HG02943 (cell line): ENCODE measurements at regions not wholly inside any gene's neighbourhood (a gene's known extent, or its start where the extent isn't known, plus 50 kb on each side); places are given as distances from the start of the nearest gene placed in this dataset.

Experiments used
- ATAC-seq: cut with Tn5 transposase; IDR thresholded peaks from one replicate; pipeline ENCODE4 v1.9.1; 2021; ENCODE audit warnings: mild to moderate bottlenecking, low read depth, moderate library complexity; ENCODE audit not compliant: unreplicated experiment

DNA sequence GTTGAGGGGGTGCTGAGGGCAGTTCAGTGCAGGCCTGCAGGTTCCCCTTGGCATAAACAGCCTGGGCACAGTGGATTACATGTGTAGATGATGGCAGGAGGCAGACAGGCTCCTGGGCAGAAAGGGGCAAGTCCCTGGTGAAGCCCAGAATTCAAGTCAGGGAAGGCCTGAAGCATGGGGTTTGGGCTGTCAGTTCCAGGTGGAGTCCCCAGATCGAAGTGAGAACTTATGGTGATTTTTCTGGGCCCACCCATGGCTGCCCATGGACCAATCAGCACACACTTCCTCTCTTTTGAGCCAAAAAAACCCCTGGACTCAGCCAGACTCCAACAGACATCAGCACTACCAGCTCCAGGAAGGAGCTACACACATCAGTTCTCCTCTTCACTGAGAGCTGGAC lies 529.1 kb downstream of the PPARGC1A start:
- ATAC-seq = no peak

DNA sequence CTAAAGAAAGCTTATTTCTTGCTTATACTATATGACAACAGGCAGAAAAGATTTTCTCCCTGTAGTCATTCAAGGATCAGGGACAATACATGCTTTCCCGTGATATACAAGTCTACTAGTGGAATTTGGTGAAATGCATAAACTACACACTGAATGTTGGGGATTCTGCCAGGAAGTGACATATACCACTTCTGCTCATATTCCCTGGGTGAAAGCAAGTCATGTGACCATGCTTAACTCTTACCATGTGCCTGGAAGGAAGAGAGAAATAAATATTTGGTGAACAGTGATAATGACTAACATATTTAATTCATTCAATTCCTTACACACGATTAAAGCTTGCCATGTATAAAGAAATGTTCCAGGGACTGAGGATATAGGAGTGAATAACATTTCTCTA lies 534.6 kb downstream of the PPARGC1A start:
- ATAC-seq = no peak

DNA sequence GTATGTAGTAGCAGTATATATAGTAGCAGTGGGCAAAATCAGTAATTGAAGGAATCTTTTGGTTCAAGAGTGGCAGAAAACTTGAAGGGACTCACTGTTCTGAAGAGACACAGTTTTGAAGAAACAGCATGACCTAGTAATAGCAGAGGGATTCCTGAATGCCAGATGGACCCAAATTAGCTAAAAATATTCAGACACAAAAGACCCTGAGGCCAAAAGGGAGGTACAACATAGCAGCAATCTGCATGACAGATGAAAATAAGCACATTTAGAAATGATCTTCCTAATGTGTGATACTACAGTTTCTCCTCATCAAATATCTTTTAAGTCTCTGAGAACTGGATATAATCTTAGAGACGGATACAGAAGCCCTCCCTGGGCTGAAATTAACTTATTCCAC lies 536.6 kb downstream of the PPARGC1A start:
- ATAC-seq = no peak

DNA sequence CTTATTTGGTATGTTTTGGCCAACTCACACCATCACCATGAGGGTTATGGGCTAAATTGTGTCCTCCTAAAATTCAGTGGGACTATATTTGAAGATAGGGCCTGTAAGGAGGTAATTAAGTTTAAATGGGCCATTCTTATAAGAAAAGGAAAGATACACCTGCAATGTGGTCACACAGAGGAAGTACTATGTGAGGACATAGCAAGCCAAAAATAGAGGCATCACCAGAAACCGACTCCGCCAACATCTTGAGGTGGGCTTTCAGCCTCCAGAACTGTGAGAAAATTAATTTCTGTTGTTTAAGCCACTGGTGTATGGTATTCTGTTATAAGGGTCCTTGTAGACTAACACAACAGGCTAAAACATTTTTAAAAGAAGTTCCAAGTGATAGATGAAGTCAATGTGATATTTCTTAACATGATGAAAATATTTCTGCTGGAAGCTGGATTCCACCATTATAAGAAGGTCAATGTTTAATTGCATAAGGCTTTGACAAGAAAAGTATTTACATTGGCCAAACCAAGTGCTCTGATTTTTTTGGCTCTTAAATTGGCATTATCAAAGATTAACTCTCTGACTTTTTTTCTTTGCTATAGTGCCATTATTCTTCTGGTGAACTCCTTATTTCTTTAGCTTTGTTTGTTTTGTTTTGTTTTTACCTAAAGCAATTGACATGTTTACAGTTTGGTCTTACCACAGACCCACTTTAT lies 540.9 kb downstream of the PPARGC1A start:
- ATAC-seq = no peak

DNA sequence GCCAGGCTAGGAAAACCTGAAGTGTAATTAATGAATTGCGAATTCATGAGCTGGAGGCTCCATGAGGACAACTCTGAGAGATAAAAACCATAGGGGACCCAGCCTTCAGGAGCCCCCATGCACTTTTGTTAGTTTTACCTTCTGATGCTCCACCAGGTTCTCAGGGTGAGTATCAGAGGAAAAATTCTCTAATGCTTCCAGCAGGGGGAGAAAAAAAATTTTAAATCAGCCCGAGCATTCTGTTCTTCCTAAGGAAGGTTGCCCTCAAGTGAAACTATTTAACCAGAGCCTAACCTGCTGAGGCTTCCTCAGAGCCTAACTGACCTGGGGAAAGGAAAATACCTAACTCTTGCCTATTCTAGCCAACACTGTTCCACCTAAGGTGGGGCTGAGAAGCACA lies 552.6 kb downstream of the PPARGC1A start:
- no peak for ATAC-seq

DNA sequence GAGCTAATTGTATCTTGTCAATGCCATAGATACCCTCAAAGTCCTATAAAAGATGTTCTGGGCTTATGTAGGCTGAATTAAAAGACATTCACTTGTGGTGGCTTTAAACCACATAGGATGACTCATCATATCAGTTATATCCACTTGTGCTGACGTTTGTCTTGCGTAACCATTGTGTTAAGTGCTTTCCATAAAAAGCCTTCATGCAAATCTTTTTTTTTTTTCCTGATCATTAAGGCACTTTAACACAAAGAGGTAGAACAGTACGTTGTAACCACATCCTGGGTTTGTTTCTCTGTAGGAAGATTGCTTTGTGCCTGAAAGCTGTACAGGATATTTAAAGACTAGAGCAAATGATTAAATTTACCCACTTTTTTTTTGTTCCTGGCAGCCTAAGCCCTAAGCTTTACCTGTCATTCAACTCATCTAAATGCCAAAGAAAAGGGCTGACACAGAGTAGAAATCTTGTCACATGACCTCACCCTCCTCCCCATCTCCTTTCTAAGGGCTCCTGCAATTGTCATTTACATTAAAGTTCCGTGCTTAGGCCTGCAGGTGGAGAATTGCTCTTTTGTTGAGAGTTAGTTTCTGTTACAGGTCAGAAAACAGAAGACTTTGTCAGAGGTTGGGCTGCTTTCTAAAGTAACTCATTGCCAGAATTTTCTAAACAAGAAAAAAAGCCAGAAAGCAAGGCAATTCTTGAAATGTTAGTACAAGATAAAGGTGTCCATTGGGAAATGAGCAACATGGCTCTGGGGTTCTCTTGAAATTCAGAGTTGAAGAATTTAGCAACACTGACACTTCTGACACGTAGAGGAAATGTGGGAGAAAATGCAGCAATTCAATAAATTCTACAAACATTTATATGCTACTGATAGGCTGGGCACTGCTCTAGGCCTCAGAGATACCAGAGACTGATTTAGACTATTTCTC lies 555.6 kb downstream of the PPARGC1A start:
- ATAC-seq = peak; percentile 58

DNA sequence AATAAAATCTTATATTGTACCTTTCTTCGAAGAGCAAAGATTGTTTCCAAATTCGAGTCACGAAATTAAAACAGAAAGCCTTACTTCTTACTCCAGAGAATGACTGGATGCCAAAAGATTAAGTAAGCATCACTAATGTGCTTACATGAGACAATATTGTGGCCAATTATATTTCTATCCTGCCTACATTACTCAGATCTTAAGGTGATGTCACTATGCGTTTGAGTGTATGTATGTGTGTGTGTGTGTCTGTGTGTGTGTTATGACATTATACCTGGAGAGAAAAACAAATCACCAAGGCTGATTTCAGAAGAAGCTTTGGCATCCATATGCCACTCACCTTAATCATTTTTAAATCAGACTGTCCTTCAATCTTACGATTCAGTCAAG lies 556.3 kb downstream of the PPARGC1A start:
- no peak for ATAC-seq

DNA sequence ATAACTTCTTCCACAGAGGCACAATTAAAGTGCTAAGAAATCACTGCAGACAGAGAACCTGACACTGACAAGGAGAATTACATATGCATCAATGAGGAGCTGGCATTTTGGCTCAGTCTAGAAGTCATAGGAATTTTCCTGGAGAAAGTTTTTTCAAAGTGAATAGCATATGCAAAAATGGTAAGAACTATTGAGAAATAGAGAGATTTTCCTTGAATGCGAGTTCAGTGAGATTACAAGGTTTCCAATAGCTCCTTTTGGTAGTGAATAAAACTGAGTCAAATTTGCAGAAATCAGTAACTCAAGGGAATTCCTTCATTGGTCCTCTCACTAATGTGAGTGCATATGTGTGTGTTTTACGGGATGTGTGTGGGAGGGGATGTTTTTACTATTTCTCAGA lies 557.5 kb downstream of the PPARGC1A start:
- ATAC-seq = no peak

DNA sequence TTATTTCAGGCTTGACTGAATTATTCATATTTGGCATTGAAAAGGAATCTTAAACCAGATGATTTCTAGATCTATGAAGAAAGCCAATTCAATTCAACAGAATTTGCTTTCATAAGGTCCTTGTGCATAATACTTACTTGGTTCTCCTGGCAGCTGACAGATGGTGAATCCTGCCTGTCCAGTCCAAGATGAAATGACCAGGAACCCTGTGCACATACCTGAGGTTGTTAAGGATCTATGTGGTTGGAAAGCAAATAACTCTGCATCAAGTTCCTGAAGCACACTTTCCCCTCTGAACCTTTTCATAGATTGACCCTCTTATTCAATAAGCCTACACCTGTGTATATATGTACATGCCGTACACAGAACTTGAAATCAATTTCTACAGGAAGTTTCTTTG lies 562.7 kb downstream of the PPARGC1A start:
- no peak for ATAC-seq

DNA sequence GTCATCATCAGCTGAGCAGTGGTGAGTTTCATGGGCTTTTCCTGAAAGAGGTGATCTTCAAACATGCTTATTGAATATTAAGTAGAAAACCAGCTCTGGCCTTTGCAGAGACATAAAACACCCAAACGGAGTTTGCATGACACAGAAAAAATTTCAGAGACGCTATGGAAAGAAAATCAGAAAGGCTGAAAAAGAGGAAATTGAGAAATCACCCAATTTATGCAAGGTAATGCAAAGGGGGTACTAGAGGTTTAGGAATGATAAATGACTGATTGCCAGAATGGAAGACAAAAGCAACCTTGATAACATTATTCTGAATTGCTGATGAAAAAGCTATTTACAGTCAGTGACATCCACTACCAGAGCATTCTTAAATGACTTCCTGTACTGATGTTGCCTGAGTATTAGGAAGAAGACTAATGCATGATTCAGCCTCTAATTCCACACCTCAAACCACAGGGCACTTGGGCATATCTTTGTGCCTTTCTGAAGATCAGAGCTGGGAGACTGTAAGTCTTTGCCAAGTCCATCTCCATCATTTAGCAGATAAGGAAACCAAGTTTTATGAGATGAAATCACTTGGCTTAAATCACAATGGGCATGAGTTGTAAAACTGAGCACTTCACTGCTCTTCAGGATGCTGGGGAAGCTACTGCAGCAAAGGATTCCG lies 565.7 kb downstream of the PPARGC1A start:
- ATAC-seq = no peak

DNA sequence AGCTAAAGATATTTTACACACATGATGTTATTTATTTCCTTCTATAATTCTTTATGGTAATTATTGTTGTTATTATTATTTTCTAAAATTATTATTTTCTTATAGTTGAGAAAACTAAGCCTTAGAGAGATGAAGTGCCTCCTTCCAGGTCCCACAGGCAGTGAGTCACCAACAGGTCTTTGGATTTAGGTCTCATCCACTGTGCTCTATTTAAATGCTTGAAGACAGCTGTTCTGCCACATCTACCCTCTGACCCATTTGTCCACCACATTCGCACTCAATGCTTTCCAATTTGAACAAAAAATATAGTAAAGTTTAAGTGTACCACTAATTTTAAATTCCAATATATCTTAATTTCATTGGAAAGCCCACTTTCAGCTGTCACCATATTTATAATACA lies 566.4 kb downstream of the PPARGC1A start:
- no peak for ATAC-seq

DNA sequence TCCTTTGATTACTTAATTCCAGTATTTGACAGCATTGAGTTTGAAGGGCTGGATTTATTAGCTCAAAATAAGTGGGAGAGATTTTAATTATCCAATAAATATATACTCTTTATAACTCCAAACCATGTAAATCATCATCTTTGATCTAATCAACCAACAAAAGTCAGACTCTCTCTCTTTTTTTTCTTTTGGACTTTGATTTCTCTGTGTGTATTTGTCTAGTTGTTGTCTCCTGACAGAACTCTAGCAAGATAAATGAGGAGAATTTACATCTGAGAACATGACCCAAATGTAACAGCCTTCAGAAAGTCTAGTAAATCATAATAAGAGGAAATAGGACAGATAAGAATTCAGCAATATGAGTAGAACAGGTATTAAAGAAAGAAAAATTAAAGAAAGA lies 567.1 kb downstream of the PPARGC1A start:
- no peak for ATAC-seq

DNA sequence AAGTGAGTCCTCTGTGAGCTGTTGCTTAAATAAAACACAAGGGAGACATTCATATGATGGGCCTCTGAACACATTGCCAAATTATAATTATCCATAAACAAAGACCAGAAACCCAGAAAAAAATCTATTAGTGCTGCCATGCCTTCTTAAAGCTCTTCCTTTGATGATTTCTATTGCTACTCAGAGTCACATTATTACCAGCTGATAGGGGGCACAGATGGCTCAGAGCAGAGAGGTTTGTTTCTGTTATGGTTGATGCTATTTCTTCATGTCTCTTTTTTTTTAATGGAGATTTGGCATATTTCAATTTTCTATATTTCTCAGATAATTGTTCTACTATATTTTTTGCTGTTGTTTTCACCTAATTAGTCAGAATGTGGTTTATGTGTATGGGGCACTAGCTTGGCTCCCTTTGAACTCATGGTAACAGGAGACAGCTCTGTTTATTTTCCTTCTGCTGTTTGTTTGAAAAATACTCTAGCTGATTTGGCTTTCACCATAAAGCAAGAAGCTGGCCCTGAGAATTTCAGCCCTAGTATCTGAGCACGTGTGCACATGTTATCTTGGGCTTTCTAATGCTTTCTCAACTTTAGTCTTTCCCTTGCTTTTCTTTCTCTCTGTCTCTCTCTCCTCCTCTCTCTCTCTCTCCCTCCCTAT lies 568.8 kb downstream of the PPARGC1A start:
- no peak for ATAC-seq

DNA sequence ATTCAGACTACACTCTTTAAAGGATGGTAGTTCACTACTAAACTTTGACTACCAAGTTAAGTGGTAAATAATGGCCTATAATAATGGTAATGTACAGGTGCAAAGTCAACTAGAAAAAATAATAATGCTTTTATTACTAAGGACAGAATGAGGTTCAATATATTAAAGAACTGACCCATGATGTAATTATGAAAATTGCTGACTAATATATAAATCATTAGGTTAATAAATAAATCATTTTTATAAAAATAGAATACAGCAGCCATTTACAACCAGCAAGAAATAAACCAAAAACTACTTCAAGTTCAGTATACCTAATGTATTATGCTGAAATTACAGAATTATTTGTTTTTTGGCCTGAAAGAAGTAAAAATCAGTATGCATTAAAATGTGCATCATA lies 577.2 kb downstream of the PPARGC1A start:
- ATAC-seq = no peak

DNA sequence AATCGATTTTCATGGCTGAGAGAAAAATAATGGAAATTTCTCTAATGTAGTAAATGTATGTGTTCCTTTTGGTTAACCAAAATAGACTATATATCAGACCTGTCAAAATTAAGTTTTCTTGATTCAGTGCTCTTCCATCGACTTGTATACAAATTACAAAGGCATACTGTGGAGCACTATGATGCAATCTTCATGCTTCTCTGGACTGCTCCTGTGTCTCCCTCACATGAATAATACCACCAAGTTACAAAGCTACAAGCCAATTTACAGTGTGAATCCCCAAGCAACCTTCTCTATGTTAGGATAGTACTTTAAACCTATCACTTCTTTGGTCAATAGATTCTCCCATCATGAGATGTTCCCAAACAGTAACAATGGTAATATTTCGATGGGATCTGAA lies 577.9 kb downstream of the PPARGC1A start:
- ATAC-seq = no peak

DNA sequence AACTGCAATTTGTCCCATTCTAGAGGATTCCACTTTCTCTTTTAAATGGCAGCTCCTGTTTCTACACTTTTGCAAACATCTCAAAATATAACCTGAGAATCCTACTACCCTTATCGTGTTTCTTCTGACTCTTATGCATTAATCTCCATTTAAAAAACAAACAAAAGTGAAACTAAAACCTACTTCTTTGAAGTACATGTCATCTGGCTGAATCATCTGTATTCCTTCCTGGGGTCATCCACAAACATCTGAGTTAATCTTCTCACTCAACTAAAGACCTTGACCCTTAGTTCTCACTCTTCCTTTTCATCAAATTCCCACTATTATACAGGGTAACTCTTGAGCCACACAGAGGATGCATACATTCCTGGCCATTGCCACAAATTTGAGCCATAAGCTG lies 584.8 kb downstream of the PPARGC1A start:
- no peak for ATAC-seq

DNA sequence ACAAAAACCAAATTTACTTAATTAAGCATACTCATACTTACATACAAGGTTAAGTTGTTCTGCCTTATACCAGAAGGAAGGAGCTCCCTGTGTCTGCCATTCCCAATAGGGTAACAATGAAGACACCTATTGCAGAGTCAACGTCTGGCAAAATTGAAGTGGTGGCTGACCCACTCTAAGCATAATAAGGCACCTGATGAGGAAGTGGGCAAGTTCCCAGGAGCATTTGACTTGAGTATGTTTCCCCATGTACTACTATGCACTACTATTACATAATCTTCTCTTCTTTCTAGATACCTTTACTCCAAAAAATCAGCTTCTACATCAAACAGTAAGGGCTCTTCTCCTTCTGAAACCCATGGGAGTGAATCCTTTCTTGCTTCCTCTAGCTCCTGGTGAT lies 591.5 kb downstream of the PPARGC1A start:
- no peak for ATAC-seq

DNA sequence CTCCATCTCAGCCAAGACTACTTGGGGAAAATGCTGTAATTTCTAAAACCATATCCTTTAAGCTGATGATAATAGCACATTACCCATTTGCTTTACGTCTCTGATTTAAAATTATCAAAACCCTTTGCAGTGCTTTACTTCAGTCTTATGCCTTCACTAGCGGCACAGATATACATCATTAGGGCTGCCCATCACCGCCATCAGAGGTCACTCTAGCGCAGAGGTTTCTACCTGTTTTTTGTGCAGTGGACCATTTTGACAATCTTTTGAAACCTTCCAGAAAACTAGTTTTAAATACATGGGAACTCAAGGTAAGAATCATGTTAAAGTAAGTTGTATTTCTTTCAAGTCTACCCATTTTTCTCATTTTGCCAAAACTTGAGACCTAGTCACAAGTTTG lies 592.5 kb downstream of the PPARGC1A start:
- ATAC-seq = no peak

DNA sequence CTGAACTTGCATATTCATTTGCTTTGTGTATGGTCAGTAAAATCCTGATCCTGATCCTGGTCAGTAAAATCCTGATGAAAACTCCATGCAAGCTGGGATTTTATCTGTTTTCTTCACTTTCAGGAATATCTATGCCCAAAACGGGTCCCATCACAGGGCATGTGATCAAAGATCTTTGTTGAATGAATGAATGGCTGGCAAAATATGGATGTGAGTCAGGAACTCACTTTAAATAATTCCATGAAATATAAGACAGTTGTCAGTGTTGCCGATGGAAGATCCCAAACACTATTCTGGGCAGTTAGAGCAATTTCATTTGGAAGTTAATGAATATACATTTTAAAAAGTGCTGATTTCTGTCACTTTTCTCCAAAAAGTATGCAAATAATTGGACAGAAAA lies 598.4 kb downstream of the GBA3 start:
- ATAC-seq = no peak

DNA sequence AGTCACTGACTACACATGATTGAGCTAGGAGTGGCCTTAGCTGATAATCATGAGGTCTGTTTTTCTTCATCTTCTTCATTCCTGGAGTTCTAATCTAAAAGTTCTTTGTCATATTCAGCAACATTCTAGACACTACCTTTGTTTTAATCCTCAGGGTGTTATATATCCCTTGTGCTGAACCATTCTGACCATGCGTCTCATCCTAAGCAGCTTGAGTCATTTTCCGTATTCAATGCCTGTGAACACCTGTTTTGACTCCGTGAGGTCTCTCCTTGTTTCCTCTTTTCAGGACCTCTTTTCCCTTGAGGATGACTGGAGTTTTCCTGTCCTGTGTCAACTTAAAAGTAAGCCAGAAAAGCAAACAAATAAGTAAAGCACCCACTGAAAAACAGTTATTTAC lies 597.9 kb downstream of the GBA3 start:
- ATAC-seq = no peak
